ENCODE measurements at regions not wholly inside any gene's neighbourhood (a gene's known extent, or its start where the extent isn't known, plus 50 kb on each side); places are given as distances from the start of the nearest gene placed in this dataset.

- no peak for DNase-seq (ENCODE audit: low read depth)
- TF ChIP-seq CTCF (conservative IDR thresholded peaks at IDR 0.05; ENCODE audit: low read length), result no peak
- H3K4me3 ChIP-seq (ENCODE audit: low read length), result no peak overlapping the region
These were observed 195.6 kb downstream of the KCTD12 start for GRCh38 chr13:76690611-76691010.

GRCh38 chr13:76687467-76687866 is 198.7 kb downstream of the KCTD12 start:
- no peak overlapping the region for H3K4me3 ChIP-seq (ENCODE audit: low read length)
- no peak for TF ChIP-seq CTCF (conservative IDR thresholded peaks at IDR 0.05; ENCODE audit: low read length)
- DNase-seq (ENCODE audit: low read depth), result no peak

- TF ChIP-seq CTCF (conservative IDR thresholded peaks at IDR 0.05; ENCODE audit: low read length), result no peak
- no peak for DNase-seq (ENCODE audit: low read depth)
- no peak overlapping the region for H3K4me3 ChIP-seq (ENCODE audit: low read length)
These were observed 200.3 kb downstream of the KCTD12 start for GRCh38 chr13:76685938-76686337.

GRCh38 chr13:76684336-76684735 is 201.9 kb downstream of the KCTD12 start:
- H3K4me3 ChIP-seq (ENCODE audit: low read length), result no peak overlapping the region
- DNase-seq (ENCODE audit: low read depth), result no peak
- TF ChIP-seq CTCF (conservative IDR thresholded peaks at IDR 0.05; ENCODE audit: low read length), result no peak

GRCh38 chr13:76683854-76684253 is 202.4 kb downstream of the KCTD12 start:
- no peak overlapping the region for H3K4me3 ChIP-seq (ENCODE audit: low read length)
- no peak for DNase-seq (ENCODE audit: low read depth)
- TF ChIP-seq CTCF (conservative IDR thresholded peaks at IDR 0.05; ENCODE audit: low read length), result no peak

GRCh38 chr13:76683168-76683567 is 203.0 kb downstream of the KCTD12 start:
- no peak for TF ChIP-seq CTCF (conservative IDR thresholded peaks at IDR 0.05; ENCODE audit: low read length)
- DNase-seq (ENCODE audit: low read depth), result no peak

DNA sequence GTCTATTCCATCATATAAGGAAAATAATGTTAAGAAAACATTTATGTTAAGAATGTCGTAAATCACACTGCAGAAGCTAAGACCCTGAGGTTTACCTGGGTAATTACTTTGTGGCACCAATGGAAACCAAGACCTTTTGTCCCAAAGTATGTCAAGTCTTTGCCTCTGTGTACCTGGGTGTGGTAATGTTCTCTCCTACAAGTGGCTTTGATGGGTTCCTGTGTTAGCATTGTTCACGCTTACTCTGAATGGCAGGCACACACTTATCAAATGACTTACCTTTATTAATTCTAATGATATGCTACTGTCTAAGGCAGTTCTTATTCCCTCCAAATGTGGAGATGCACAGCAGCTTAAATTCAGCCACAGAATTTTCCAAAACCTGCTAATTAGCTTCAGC is 206.1 kb downstream of the KCTD12 start:
- no peak for TF ChIP-seq CTCF (conservative IDR thresholded peaks at IDR 0.05; ENCODE audit: low read length)
- DNase-seq (ENCODE audit: low read depth), result no peak
- H3K4me3 ChIP-seq (ENCODE audit: low read length), result no peak overlapping the region

More at GRCh38 chr13:76683168-76683567, 203.0 kb downstream of the KCTD12 start:
- no peak overlapping the region for H3K4me3 ChIP-seq (ENCODE audit: low read length)

All from AG10803 (cell line).